ENCODE measurements at regions not wholly inside any gene's neighbourhood (a gene's known extent, or its start where the extent isn't known, plus 50 kb on each side); places are given as distances from the start of the nearest gene placed in this dataset.

DNA sequence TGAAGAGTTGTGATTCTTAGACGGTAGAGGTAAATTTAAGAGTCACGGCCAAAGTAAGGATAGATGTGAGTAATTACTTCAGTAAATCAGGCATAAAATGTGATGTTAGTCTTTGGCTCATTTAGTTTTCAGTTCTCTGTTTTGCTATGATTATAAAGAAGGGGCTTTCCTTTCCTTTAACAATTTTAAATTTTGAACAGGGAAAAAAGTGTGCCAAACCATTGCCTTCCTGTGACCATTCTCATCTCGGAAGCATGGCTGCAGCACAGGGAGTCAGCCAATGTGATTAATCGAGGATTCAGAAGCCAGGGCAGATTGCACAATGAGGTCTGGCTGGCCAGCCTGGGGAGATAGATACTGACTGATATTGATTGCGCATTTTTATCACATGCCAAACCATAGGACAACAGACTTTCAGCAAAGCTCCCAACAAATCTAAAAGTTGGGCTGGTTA lies 480.2 kb upstream of the PRICKLE1 start:
- POLR2A ChIA-PET (ENCODE audit: unreplicated experiment): no interaction called here
- H3K4me3 ChIP-seq (ENCODE audit: low read length): no peak overlapping the region
- ATAC-seq (no peak), DNase-seq (no peak)
- no peaks in the 10 kb centered on the region for H4K20me1 ChIP-seq (ENCODE audit: low read length)
- no peaks in the 10 kb centered on the region for H3K36me3 ChIP-seq (ENCODE audit: low read depth, low read length)
- H3K27me3 ChIP-seq (ENCODE audit: low read length): no peaks in the 10 kb centered on the region
- H2AFZ ChIP-seq (ENCODE audit: low read length): no peak overlapping the region
- H3K9me2 ChIP-seq (replicated peaks; ENCODE audit: low read length): no peaks in the 10 kb centered on the region
- intact Hi-C loops (cut with micrococcal nuclease): no loop called here
- H3F3A ChIP-seq (ENCODE audit: low read length, unreplicated experiment): no peaks in the 10 kb centered on the region
- no peaks in the 10 kb centered on the region for H3K9me3 ChIP-seq (ENCODE audit: low read length)
- no TSS peak for BruUV-seq (replicated peaks)
- H3K4me1 ChIP-seq (ENCODE audit: insufficient read depth, low read length): peaks cover 1% of the 10 kb centered on the region; the same call in 1 of the 2 replicates
- CTCF ChIA-PET: no interaction called here
- no peaks in the 10 kb centered on the region for H3K79me2 ChIP-seq (ENCODE audit: low read length)
- H3K4me2 ChIP-seq (ENCODE audit: low read length): no peak overlapping the region
- no peak overlapping the region for H3K27ac ChIP-seq (ENCODE audit: low read length)
- no peak overlapping the region for H3K9ac ChIP-seq (ENCODE audit: low read length)
- TF ChIP-seq EZH2phosphoT487 (IDR thresholded peaks at IDR 0.05; ENCODE audit: borderline replicate concordance, low read length) (no peak), EZH2 (IDR thresholded peaks at IDR 0.05; ENCODE audit: low read length, unreplicated experiment) (no peak)
- TF ChIP-seq, protein P1, sequence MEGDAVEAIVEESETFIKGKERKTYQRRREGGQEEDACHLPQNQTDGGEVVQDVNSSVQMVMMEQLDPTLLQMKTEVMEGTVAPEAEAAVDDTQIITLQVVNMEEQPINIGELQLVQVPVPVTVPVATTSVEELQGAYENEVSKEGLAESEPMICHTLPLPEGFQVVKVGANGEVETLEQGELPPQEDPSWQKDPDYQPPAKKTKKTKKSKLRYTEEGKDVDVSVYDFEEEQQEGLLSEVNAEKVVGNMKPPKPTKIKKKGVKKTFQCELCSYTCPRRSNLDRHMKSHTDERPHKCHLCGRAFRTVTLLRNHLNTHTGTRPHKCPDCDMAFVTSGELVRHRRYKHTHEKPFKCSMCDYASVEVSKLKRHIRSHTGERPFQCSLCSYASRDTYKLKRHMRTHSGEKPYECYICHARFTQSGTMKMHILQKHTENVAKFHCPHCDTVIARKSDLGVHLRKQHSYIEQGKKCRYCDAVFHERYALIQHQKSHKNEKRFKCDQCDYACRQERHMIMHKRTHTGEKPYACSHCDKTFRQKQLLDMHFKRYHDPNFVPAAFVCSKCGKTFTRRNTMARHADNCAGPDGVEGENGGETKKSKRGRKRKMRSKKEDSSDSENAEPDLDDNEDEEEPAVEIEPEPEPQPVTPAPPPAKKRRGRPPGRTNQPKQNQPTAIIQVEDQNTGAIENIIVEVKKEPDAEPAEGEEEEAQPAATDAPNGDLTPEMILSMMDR (conservative IDR thresholded peaks at IDR 0.05; ENCODE audit: low read depth, low read length): no peak

DNA sequence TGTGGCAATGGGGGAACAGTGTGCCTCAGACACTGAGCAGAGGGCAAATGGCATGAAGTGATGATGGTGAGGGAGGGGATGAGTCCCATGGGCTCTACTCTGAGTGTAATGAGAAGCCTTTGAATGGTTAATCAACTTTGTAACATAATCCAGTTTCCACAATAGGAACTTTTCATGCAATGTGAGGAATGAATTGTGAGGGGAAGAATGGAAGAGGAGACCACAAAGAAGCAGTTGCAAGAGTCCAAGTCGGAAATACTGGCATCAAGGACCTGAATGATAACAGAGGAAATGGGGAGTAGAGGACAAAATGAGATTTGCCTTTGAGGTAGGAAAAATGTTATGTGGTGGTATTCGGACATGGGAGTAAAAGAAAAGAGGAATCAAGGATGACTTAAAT lies 476.9 kb upstream of the PRICKLE1 start:
- H3K9me2 ChIP-seq (replicated peaks; ENCODE audit: low read length): no peaks in the 10 kb centered on the region
- CTCF ChIA-PET: no interaction called here
- POLR2A ChIA-PET (ENCODE audit: unreplicated experiment): no interaction called here
- H3K27me3 ChIP-seq (ENCODE audit: low read length): no peaks in the 10 kb centered on the region
- no peaks in the 10 kb centered on the region for H3K79me2 ChIP-seq (ENCODE audit: low read length)
- intact Hi-C loops (cut with micrococcal nuclease): no loop called here
- H3K9ac ChIP-seq (ENCODE audit: low read length): no peak overlapping the region
- ATAC-seq (no peak), DNase-seq (no peak)
- no peaks in the 10 kb centered on the region for H3F3A ChIP-seq (ENCODE audit: low read length, unreplicated experiment)
- TF ChIP-seq EZH2phosphoT487 (IDR thresholded peaks at IDR 0.05; ENCODE audit: borderline replicate concordance, low read length) (no peak), EZH2 (IDR thresholded peaks at IDR 0.05; ENCODE audit: low read length, unreplicated experiment) (no peak)
- TF ChIP-seq, protein P1 (conservative IDR thresholded peaks at IDR 0.05; ENCODE audit: low read depth, low read length): no peak
- H3K4me1 ChIP-seq (ENCODE audit: insufficient read depth, low read length): peaks cover 4% of the 10 kb centered on the region; the same call in 1 of the 2 replicates
- no peak overlapping the region for H3K4me3 ChIP-seq (ENCODE audit: low read length)
- H3K4me2 ChIP-seq (ENCODE audit: low read length): no peak overlapping the region
- no TSS peak for BruUV-seq (replicated peaks)
- no peak overlapping the region for H2AFZ ChIP-seq (ENCODE audit: low read length)
- H3K36me3 ChIP-seq (ENCODE audit: low read depth, low read length): no peaks in the 10 kb centered on the region
- no peaks in the 10 kb centered on the region for H4K20me1 ChIP-seq (ENCODE audit: low read length)
- no peaks in the 10 kb centered on the region for H3K9me3 ChIP-seq (ENCODE audit: low read length)
- no peak overlapping the region for H3K27ac ChIP-seq (ENCODE audit: low read length)

DNA sequence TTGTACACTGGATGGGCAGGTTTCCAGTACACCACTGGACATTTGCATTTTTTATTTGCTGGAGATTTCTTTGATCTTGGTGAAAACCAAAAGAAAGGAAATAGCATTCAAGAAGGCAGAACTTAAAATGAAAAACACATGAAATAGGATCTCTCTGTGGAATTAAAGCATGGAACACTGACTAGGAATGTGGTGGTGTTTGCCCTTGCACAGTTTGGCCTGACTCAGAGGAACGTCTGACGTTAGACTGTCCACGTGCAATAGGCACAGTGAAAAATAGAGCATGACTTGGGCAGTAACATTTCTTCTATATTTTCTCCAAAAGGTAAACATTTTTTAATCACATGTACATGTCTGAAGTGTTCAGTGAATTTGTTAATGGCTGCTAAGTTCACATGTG lies 474.1 kb upstream of the PRICKLE1 start:
- no peaks in the 10 kb centered on the region for H3K9me2 ChIP-seq (replicated peaks; ENCODE audit: low read length)
- TF ChIP-seq EZH2phosphoT487 (IDR thresholded peaks at IDR 0.05; ENCODE audit: borderline replicate concordance, low read length) (no peak), EZH2 (IDR thresholded peaks at IDR 0.05; ENCODE audit: low read length, unreplicated experiment) (no peak)
- TF ChIP-seq, protein P1 (conservative IDR thresholded peaks at IDR 0.05; ENCODE audit: low read depth, low read length): no peak
- no peak overlapping the region for H3K9ac ChIP-seq (ENCODE audit: low read length)
- no peak overlapping the region for H2AFZ ChIP-seq (ENCODE audit: low read length)
- BruUV-seq (replicated peaks): no TSS peak
- no peak for ATAC-seq
- H3F3A ChIP-seq (ENCODE audit: low read length, unreplicated experiment): no peaks in the 10 kb centered on the region
- peaks cover 4% of the 10 kb centered on the region; the same call in 1 of the 2 replicates for H3K4me1 ChIP-seq (ENCODE audit: insufficient read depth, low read length)
- H3K27ac ChIP-seq (ENCODE audit: low read length): no peak overlapping the region
- no peaks in the 10 kb centered on the region for H3K79me2 ChIP-seq (ENCODE audit: low read length)
- H3K27me3 ChIP-seq (ENCODE audit: low read length): no peaks in the 10 kb centered on the region
- intact Hi-C loops (cut with micrococcal nuclease): no loop called here
- ChIA-PET CTCF (no interaction called here), POLR2A (ENCODE audit: unreplicated experiment) (no interaction called here)
- no peak for DNase-seq
- H3K9me3 ChIP-seq (ENCODE audit: low read length): no peaks in the 10 kb centered on the region
- no peaks in the 10 kb centered on the region for H3K36me3 ChIP-seq (ENCODE audit: low read depth, low read length)
- no peaks in the 10 kb centered on the region for H4K20me1 ChIP-seq (ENCODE audit: low read length)
- no peak overlapping the region for H3K4me2 ChIP-seq (ENCODE audit: low read length)
- H3K4me3 ChIP-seq (ENCODE audit: low read length): no peak overlapping the region

Data from PC-3 (cell line).